CD4-positive, alpha-beta T cell (primary cell): ENCODE measurements at regions not wholly inside any gene's neighbourhood (a gene's known extent, or its start where the extent isn't known, plus 50 kb on each side); places are given as distances from the start of the nearest gene placed in this dataset.

ENCODE experiments used
- ATAC-seq: fragments of 200-7000 bp; cut with Tn5 transposase; one replicate; pipeline ENCODE4 v1.10.0; 2022; ENCODE audit warnings: mild to moderate bottlenecking; ENCODE audit not compliant: poor library complexity
- CTCF ChIA-PET: fragments of 350-600 bp; sonication (Branson Sonifier 250); formaldehyde crosslinking; loops from one replicate; lab custom pipeline; 2021; ENCODE audit warnings: antibody characterized with exemption, inconsistent platforms; lab: Charles Lee
- POLR2A ChIA-PET: fragments of 350-600 bp; sonication (Branson Sonifier 250); formaldehyde crosslinking; loops from one replicate; lab custom pipeline; 2021; ENCODE audit warnings: antibody characterized with exemption, inconsistent platforms; lab: Charles Lee
- DNase-seq, 14 experiments: peaks; one replicate each; pipeline ENCODE4 v3.0.0-alpha.2; 2013 to 2020; ENCODE audit warnings: mixed read lengths in 2 of 14
- H3K27ac ChIP-seq, 2 donors: one replicate each; pipeline versions ENCODE4 v1.5.1 to v1.7.0; 2013; ENCODE audit warnings: low read length in 2 of 2, low read depth in 1 of 2, mild to moderate bottlenecking in 1 of 2
- H3K27me3 ChIP-seq, 2 experiments: 1 replicate in 1 of 2; 2 replicates in 1 of 2; pipeline versions ENCODE4 v1.6.1 to v1.7.0; 2013; ENCODE audit warnings: low read length in 2 of 2, control low read depth in 1 of 2, mild to moderate bottlenecking in 1 of 2, moderate library complexity in 1 of 2; ENCODE audit not compliant: insufficient read depth in 2 of 2, control insufficient read depth in 1 of 2
- H3K36me3 ChIP-seq: one replicate; pipeline ENCODE4 v1.6.1; 2013; ENCODE audit warnings: low read length, control low read depth; ENCODE audit not compliant: insufficient read depth
- H3K4me1 ChIP-seq: one replicate; pipeline ENCODE4 v1.6.1; 2013; ENCODE audit warnings: low read length, control low read depth; ENCODE audit not compliant: insufficient read depth
- H3K4me3 ChIP-seq: one replicate; pipeline ENCODE4 v1.5.1; 2013; ENCODE audit warnings: mild to moderate bottlenecking, low read length, moderate library complexity
- H3K9me3 ChIP-seq, 2 experiments: 1 replicate in 1 of 2; 2 replicates in 1 of 2; pipeline versions ENCODE4 v1.6.1 to v1.7.0; 2013; ENCODE audit warnings: low read length in 2 of 2, mild to moderate bottlenecking in 2 of 2, control low read depth in 1 of 2, moderate library complexity in 1 of 2; ENCODE audit not compliant: control insufficient read depth in 1 of 2, insufficient read depth in 1 of 2
- H3K27ac Mint-ChIP-seq: one replicate; pipeline ENCODE4 v1.8.0; 2020; ENCODE audit warnings: mixed read lengths
- H3K27me3 Mint-ChIP-seq: one replicate; pipeline ENCODE4 v1.8.0; 2021; ENCODE audit warnings: mixed read lengths
- H3K36me3 Mint-ChIP-seq: one replicate; pipeline ENCODE4 v1.8.0; 2021; ENCODE audit warnings: low read depth, mixed read lengths
- H3K4me1 Mint-ChIP-seq: one replicate; pipeline ENCODE4 v1.8.0; 2021; ENCODE audit warnings: low read depth, mixed read lengths
- H3K4me3 Mint-ChIP-seq: one replicate; pipeline ENCODE4 v1.8.0; 2020; ENCODE audit warnings: mild to moderate bottlenecking, mixed read lengths
- H3K9me3 Mint-ChIP-seq: one replicate; pipeline ENCODE4 v1.8.0; 2020; ENCODE audit warnings: mixed read lengths
- CTCF ChIP-seq: fragments of 200-600 bp; IDR thresholded peaks from one replicate; pipeline ENCODE4 v1.8.0; 2022; ENCODE audit warnings: antibody characterized with exemption, mild to moderate bottlenecking
- intact Hi-C, 2 experiments: fragments of 100-400 bp; cut with DNase I in 1 of 2; cut with micrococcal nuclease in 1 of 2; formaldehyde crosslinking; loops; one replicate each; pipeline versions ENCODE4 v1.15.1 to v1.9.0; 2023 to 2025; cut with DNase I, micrococcal nuclease

- ChIA-PET POLR2A (no interaction called here), CTCF (no interaction called here)
- Histone ChIP-seq H3K27ac (no peak overlapping the region), H3K36me3 (no peaks in the 10 kb centered on the region), H3K9me3 (no peaks in the 10 kb centered on the region), H3K4me3 (no peak overlapping the region), H3K4me1 (no peaks in the 10 kb centered on the region), H3K27me3 (peaks cover 0 to 4% of the 10 kb centered on the region in 2 experiments)
- Mint-ChIP-seq H3K9me3 (no peaks in the 10 kb centered on the region), H3K4me3 (no peak overlapping the region), H3K36me3 (no peaks in the 10 kb centered on the region), H3K27me3 (peaks cover 21% of the 10 kb centered on the region), H3K4me1 (no peaks in the 10 kb centered on the region), H3K27ac (no peak overlapping the region)
- DNase-seq (no peak), ATAC-seq (no peak)
- intact Hi-C loops, result no loop called here
- TF ChIP-seq CTCF, result no peak
Observed at GRCh38 chr20:57819291-57819690, 109.5 kb upstream of the PMEPA1 start.

- Mint-ChIP-seq H3K4me1 (no peaks in the 10 kb centered on the region), H3K4me3 (no peak overlapping the region), H3K27me3 (peaks cover 23% of the 10 kb centered on the region), H3K9me3 (no peaks in the 10 kb centered on the region), H3K36me3 (no peaks in the 10 kb centered on the region), H3K27ac (no peak overlapping the region)
- DNase-seq (no peak), ATAC-seq (no peak)
- Histone ChIP-seq H3K27ac (no peak overlapping the region), H3K4me3 (no peak overlapping the region), H3K4me1 (no peaks in the 10 kb centered on the region), H3K9me3 (no peaks in the 10 kb centered on the region), H3K27me3 (peaks cover 0 to 4% of the 10 kb centered on the region in 2 experiments), H3K36me3 (no peaks in the 10 kb centered on the region)
- ChIA-PET CTCF (no interaction called here), POLR2A (no interaction called here)
- intact Hi-C loops, result no loop called here
- TF ChIP-seq CTCF, result no peak
Observed at GRCh38 chr20:57818418-57819181, 108.8 kb upstream of the PMEPA1 start.

- ATAC-seq (no peak), DNase-seq (no peak)
- no peak overlapping the region for H3K4me3 Mint-ChIP-seq
- no peaks in the 10 kb centered on the region for H3K4me1 Mint-ChIP-seq
- intact Hi-C loops, result no loop called here
- H3K4me3 ChIP-seq, result no peak overlapping the region
- no peak overlapping the region for H3K27ac Mint-ChIP-seq
- no peaks in the 10 kb centered on the region for H3K4me1 ChIP-seq
- H3K36me3 Mint-ChIP-seq, result no peaks in the 10 kb centered on the region
- H3K27me3 Mint-ChIP-seq, result peaks cover 14% of the 10 kb centered on the region
- no peaks in the 10 kb centered on the region for H3K9me3 Mint-ChIP-seq
- POLR2A ChIA-PET, result no interaction called here
- no peaks in the 10 kb centered on the region for H3K36me3 ChIP-seq
- H3K9me3 ChIP-seq, result peaks cover 0 to 3% of the 10 kb centered on the region in 2 experiments
- H3K27me3 ChIP-seq, result no peaks in the 10 kb centered on the region
- H3K27ac ChIP-seq, result no peak overlapping the region
- TF ChIP-seq CTCF, result no peak
- CTCF ChIA-PET, result no interaction called here
Observed at GRCh38 chr20:57815405-57815804, 105.6 kb upstream of the PMEPA1 start.
